NT2/D1 (cell line): ENCODE measurements at regions not wholly inside any gene's neighbourhood (a gene's known extent, or its start where the extent isn't known, plus 50 kb on each side); places are given as distances from the start of the nearest gene placed in this dataset.

Experiments used
- SUZ12 ChIP-seq: IDR thresholded peaks from 2 replicates; pipeline ENCODE4 v1.6.1; 2011; ENCODE audit not compliant: insufficient read length, insufficient read depth; ENCODE audit errors: extremely low read depth
- ZNF274 ChIP-seq: IDR thresholded peaks from 2 replicates; pipeline ENCODE4 v1.6.1; 2011; ENCODE audit warnings: mild to moderate bottlenecking, low read depth, low read length

GRCh38 chr10:90274721-90275468 lies 573.5 kb downstream of the KIF20B start:
- TF ChIP-seq ZNF274 (no peak), SUZ12 (no peak)
